SK-N-SH (cell line): ENCODE measurements at regions not wholly inside any gene's neighbourhood (a gene's known extent, or its start where the extent isn't known, plus 50 kb on each side); places are given as distances from the start of the nearest gene placed in this dataset.

ENCODE experiments used
- CHD2 ChIP-seq: fragments of 150-350 bp; IDR thresholded peaks from 2 replicates; pipeline ENCODE4 v1.6.1; 2018; ENCODE audit warnings: low read length; ENCODE audit not compliant: partially characterized antibody
- EZH2phosphoT487 ChIP-seq: fragments of 200-600 bp; sonication (generic); IDR thresholded peaks from 2 replicates; pipeline ENCODE4 v1.6.1; 2017; ENCODE audit warnings: low read depth, mixed run types, mild to moderate bottlenecking, antibody characterized with exemption, moderate library complexity, borderline replicate concordance
- FOXM1 ChIP-seq: IDR thresholded peaks from 2 replicates; pipeline ENCODE4 v1.4.0; 2012; ENCODE audit warnings: low read depth, mild to moderate bottlenecking
- MXI1 ChIP-seq: IDR thresholded peaks from 2 replicates; pipeline ENCODE4 v1.6.1; 2012; ENCODE audit warnings: mild to moderate bottlenecking, low read depth, low read length, improper control_type of control experiment
- RAD21 ChIP-seq: IDR thresholded peaks from 2 replicates; pipeline ENCODE4 v1.6.1; 2012; ENCODE audit warnings: mild to moderate bottlenecking, low read length
- RCOR1 ChIP-seq: fragments of 150-350 bp; IDR thresholded peaks from 2 replicates; pipeline ENCODE4 v1.6.1; 2017; ENCODE audit warnings: antibody characterized with exemption, low read length
- RFX5 ChIP-seq: IDR thresholded peaks from 2 replicates; pipeline ENCODE4 v1.6.1; 2012; ENCODE audit warnings: mild to moderate bottlenecking, improper control_type of control experiment, low read length
- TEAD4 ChIP-seq: IDR thresholded peaks from 2 replicates; pipeline ENCODE4 v1.4.0; 2012; ENCODE audit warnings: mild to moderate bottlenecking, borderline replicate concordance; ENCODE audit not compliant: insufficient read depth
- YY1 ChIP-seq: IDR thresholded peaks from 2 replicates; pipeline ENCODE4 v1.4.0; 2012; ENCODE audit warnings: low read depth, mild to moderate bottlenecking
- TF ChIP-seq, protein P1 (sequence below): fragments of 150-350 bp; IDR thresholded peaks from 2 replicates; pipeline ENCODE4 v1.6.1; 2017; ENCODE audit warnings: antibody characterized with exemption, low read length, low read depth, borderline replicate concordance
- TF ChIP-seq, protein P2 (sequence below): IDR thresholded peaks from 2 replicates; pipeline ENCODE4 v1.6.1; 2012; ENCODE audit warnings: mild to moderate bottlenecking, low read depth, low read length, moderate library complexity
- TF ChIP-seq, protein P3 (sequence below): fragments of 200-600 bp; sonication (generic); IDR thresholded peaks from 2 replicates; pipeline ENCODE4 v1.6.1; 2017; ENCODE audit warnings: antibody characterized with exemption, mild to moderate bottlenecking, moderate library complexity
- TF ChIP-seq, protein P4 (sequence below): IDR thresholded peaks from 2 replicates; pipeline ENCODE4; 2012
- TF ChIP-seq, protein P5 (sequence below): fragments of 150-350 bp; IDR thresholded peaks from 2 replicates; pipeline ENCODE4 v1.6.1; 2016; ENCODE audit warnings: mild to moderate bottlenecking, low read depth, low read length

DNA sequence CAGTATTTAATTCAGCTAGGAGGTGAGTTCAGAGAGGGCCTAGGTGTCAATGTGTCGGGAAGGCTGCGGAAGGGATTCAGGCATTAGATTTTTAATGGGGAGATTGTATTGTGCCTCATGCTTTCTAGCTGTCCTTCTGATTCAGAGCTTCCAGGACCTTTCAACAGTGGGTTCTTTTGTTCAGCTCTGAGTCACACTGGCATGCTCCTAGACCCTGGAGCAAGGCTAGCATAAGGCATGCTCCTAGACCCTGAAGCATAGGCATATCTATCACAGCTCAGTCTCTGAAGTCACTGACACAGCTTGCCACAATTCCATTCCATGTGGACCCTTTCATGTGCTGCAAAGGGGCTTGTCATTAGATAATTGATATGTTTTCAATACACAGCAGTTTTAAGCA is 396.9 kb downstream of the RAB38 start:
- TF ChIP-seq, protein P1, sequence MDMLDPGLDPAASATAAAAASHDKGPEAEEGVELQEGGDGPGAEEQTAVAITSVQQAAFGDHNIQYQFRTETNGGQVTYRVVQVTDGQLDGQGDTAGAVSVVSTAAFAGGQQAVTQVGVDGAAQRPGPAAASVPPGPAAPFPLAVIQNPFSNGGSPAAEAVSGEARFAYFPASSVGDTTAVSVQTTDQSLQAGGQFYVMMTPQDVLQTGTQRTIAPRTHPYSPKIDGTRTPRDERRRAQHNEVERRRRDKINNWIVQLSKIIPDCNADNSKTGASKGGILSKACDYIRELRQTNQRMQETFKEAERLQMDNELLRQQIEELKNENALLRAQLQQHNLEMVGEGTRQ: no peak
- TF ChIP-seq, protein P2, sequence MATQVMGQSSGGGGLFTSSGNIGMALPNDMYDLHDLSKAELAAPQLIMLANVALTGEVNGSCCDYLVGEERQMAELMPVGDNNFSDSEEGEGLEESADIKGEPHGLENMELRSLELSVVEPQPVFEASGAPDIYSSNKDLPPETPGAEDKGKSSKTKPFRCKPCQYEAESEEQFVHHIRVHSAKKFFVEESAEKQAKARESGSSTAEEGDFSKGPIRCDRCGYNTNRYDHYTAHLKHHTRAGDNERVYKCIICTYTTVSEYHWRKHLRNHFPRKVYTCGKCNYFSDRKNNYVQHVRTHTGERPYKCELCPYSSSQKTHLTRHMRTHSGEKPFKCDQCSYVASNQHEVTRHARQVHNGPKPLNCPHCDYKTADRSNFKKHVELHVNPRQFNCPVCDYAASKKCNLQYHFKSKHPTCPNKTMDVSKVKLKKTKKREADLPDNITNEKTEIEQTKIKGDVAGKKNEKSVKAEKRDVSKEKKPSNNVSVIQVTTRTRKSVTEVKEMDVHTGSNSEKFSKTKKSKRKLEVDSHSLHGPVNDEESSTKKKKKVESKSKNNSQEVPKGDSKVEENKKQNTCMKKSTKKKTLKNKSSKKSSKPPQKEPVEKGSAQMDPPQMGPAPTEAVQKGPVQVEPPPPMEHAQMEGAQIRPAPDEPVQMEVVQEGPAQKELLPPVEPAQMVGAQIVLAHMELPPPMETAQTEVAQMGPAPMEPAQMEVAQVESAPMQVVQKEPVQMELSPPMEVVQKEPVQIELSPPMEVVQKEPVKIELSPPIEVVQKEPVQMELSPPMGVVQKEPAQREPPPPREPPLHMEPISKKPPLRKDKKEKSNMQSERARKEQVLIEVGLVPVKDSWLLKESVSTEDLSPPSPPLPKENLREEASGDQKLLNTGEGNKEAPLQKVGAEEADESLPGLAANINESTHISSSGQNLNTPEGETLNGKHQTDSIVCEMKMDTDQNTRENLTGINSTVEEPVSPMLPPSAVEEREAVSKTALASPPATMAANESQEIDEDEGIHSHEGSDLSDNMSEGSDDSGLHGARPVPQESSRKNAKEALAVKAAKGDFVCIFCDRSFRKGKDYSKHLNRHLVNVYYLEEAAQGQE: no peak
- TF ChIP-seq TEAD4 (no peak), RCOR1 (no peak), RFX5 (no peak), YY1 (no peak), EZH2phosphoT487 (no peak), MXI1 (no peak), FOXM1 (no peak), RAD21 (no peak), CHD2 (no peak)
- TF ChIP-seq, protein P3, sequence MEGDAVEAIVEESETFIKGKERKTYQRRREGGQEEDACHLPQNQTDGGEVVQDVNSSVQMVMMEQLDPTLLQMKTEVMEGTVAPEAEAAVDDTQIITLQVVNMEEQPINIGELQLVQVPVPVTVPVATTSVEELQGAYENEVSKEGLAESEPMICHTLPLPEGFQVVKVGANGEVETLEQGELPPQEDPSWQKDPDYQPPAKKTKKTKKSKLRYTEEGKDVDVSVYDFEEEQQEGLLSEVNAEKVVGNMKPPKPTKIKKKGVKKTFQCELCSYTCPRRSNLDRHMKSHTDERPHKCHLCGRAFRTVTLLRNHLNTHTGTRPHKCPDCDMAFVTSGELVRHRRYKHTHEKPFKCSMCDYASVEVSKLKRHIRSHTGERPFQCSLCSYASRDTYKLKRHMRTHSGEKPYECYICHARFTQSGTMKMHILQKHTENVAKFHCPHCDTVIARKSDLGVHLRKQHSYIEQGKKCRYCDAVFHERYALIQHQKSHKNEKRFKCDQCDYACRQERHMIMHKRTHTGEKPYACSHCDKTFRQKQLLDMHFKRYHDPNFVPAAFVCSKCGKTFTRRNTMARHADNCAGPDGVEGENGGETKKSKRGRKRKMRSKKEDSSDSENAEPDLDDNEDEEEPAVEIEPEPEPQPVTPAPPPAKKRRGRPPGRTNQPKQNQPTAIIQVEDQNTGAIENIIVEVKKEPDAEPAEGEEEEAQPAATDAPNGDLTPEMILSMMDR: no peak
- TF ChIP-seq, protein P4, sequence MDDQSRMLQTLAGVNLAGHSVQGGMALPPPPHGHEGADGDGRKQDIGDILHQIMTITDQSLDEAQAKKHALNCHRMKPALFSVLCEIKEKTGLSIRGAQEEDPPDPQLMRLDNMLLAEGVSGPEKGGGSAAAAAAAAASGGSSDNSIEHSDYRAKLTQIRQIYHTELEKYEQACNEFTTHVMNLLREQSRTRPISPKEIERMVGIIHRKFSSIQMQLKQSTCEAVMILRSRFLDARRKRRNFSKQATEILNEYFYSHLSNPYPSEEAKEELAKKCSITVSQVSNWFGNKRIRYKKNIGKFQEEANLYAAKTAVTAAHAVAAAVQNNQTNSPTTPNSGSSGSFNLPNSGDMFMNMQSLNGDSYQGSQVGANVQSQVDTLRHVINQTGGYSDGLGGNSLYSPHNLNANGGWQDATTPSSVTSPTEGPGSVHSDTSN: no peak
- TF ChIP-seq, protein P5, sequence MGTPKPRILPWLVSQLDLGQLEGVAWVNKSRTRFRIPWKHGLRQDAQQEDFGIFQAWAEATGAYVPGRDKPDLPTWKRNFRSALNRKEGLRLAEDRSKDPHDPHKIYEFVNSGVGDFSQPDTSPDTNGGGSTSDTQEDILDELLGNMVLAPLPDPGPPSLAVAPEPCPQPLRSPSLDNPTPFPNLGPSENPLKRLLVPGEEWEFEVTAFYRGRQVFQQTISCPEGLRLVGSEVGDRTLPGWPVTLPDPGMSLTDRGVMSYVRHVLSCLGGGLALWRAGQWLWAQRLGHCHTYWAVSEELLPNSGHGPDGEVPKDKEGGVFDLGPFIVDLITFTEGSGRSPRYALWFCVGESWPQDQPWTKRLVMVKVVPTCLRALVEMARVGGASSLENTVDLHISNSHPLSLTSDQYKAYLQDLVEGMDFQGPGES: no peak
